Type B pancreatic cell (in vitro differentiated cells): ENCODE measurements at regions not wholly inside any gene's neighbourhood (a gene's known extent, or its start where the extent isn't known, plus 50 kb on each side); places are given as distances from the start of the nearest gene placed in this dataset.
A peak's percentile ranks its signal among the peaks of the same experiment; 100 is the strongest.

Source experiments
- DNase-seq: peaks from one replicate; pipeline ENCODE4 v3.0.0; 2021; ENCODE audit warnings: mixed read lengths; ENCODE audit not compliant: unreplicated experiment; ENCODE audit errors: extremely low spot score
- H3K27ac Mint-ChIP-seq: 2 replicates; pipeline ENCODE4 v1.8.0; 2021; ENCODE audit warnings: mild to moderate bottlenecking, mixed read lengths
- H3K27me3 Mint-ChIP-seq: 2 replicates; pipeline ENCODE4 v1.8.0; 2021; ENCODE audit warnings: mixed read lengths
- H3K36me3 Mint-ChIP-seq: 2 replicates; pipeline ENCODE4 v1.8.0; 2021; ENCODE audit warnings: mixed read lengths
- H3K4me1 Mint-ChIP-seq: one replicate; pipeline ENCODE4 v1.8.0; 2021; ENCODE audit warnings: mixed read lengths; ENCODE audit not compliant: unreplicated experiment
- H3K4me3 Mint-ChIP-seq: 2 replicates; pipeline ENCODE4 v1.8.0; 2021; ENCODE audit warnings: mild to moderate bottlenecking, mixed read lengths
- H3K9me3 Mint-ChIP-seq: 2 replicates; pipeline ENCODE4 v1.8.0; 2021; ENCODE audit warnings: mixed read lengths
- CTCF ChIP-seq: fragments of 200-600 bp; sonication (generic); conservative IDR thresholded peaks from 2 replicates; pipeline ENCODE4 v1.5.0; 2021; ENCODE audit warnings: antibody characterized with exemption, mild to moderate bottlenecking

GRCh38 chr3:146813496-146813895 is 208.3 kb upstream of the PLSCR5 start:
- DNase-seq = no peak
- no peak for TF ChIP-seq CTCF
- peaks cover 13% of the 10 kb centered on the region for H3K4me1 Mint-ChIP-seq
- H3K27ac Mint-ChIP-seq = no peak overlapping the region
- H3K36me3 Mint-ChIP-seq = no peaks in the 10 kb centered on the region
- no peaks in the 10 kb centered on the region for H3K27me3 Mint-ChIP-seq
- H3K9me3 Mint-ChIP-seq = no peaks in the 10 kb centered on the region
- H3K4me3 Mint-ChIP-seq = no peak overlapping the region

GRCh38 chr3:146803745-146804144 is 198.6 kb upstream of the PLSCR5 start:
- Mint-ChIP-seq H3K27me3 (no peaks in the 10 kb centered on the region), H3K9me3 (no peaks in the 10 kb centered on the region), H3K27ac (no peak overlapping the region), H3K36me3 (no peaks in the 10 kb centered on the region), H3K4me3 (peak overlapping the region; percentile 31), H3K4me1 (peaks cover 15% of the 10 kb centered on the region)
- TF ChIP-seq CTCF = no peak
- no peak for DNase-seq

GRCh38 chr3:146801492-146801891 is 196.3 kb upstream of the PLSCR5 start:
- Mint-ChIP-seq H3K27ac (no peak overlapping the region), H3K9me3 (no peaks in the 10 kb centered on the region), H3K27me3 (no peaks in the 10 kb centered on the region), H3K4me3 (no peak overlapping the region), H3K4me1 (peaks cover 15% of the 10 kb centered on the region), H3K36me3 (no peaks in the 10 kb centered on the region)
- no peak for DNase-seq
- TF ChIP-seq CTCF = no peak

GRCh38 chr3:146800484-146800883 is 195.3 kb upstream of the PLSCR5 start:
- Mint-ChIP-seq H3K4me1 (peaks cover 15% of the 10 kb centered on the region), H3K4me3 (no peak overlapping the region), H3K9me3 (no peaks in the 10 kb centered on the region), H3K27ac (no peak overlapping the region), H3K27me3 (no peaks in the 10 kb centered on the region), H3K36me3 (no peaks in the 10 kb centered on the region)
- TF ChIP-seq CTCF = no peak
- DNase-seq = no peak

GRCh38 chr3:146796078-146796477 is 190.9 kb upstream of the PLSCR5 start:
- no peaks in the 10 kb centered on the region for H3K4me1 Mint-ChIP-seq
- no peak for DNase-seq
- no peak overlapping the region for H3K27ac Mint-ChIP-seq
- peaks cover 4% of the 10 kb centered on the region for H3K9me3 Mint-ChIP-seq
- H3K4me3 Mint-ChIP-seq = no peak overlapping the region
- H3K27me3 Mint-ChIP-seq = no peaks in the 10 kb centered on the region
- no peaks in the 10 kb centered on the region for H3K36me3 Mint-ChIP-seq
- TF ChIP-seq CTCF = no peak

GRCh38 chr3:146783446-146783845 is 178.3 kb upstream of the PLSCR5 start:
- no peak overlapping the region for H3K27ac Mint-ChIP-seq
- no peak for DNase-seq
- no peaks in the 10 kb centered on the region for H3K9me3 Mint-ChIP-seq
- H3K27me3 Mint-ChIP-seq = peaks cover 2% of the 10 kb centered on the region
- H3K4me3 Mint-ChIP-seq = no peak overlapping the region
- no peaks in the 10 kb centered on the region for H3K4me1 Mint-ChIP-seq
- H3K36me3 Mint-ChIP-seq = no peaks in the 10 kb centered on the region
- TF ChIP-seq CTCF = no peak
